Smooth muscle cell (in vitro differentiated cells): ENCODE measurements at regions not wholly inside any gene's neighbourhood (a gene's known extent, or its start where the extent isn't known, plus 50 kb on each side); places are given as distances from the start of the nearest gene placed in this dataset.

Experiments used
- DNase-seq: peaks from one replicate; lab custom pipeline; 2025; ENCODE audit not compliant: unreplicated experiment; lab: John Stamatoyannopoulos, UW
- H2AFZ ChIP-seq: fragments of 200-600 bp; sonication (generic); 2 replicates; pipeline ENCODE4 v1.6.0; 2016; ENCODE audit warnings: antibody characterized with exemption, low read depth, mild to moderate bottlenecking
- H3F3A ChIP-seq: fragments of 200-600 bp; sonication (generic); 2 replicates; pipeline ENCODE4 v1.6.0; 2017; ENCODE audit warnings: antibody characterized with exemption, low read depth
- H3K27ac ChIP-seq: fragments of 200-600 bp; sonication (generic); 2 replicates; pipeline ENCODE4 v1.5.1; 2016; ENCODE audit warnings: low read depth, mild to moderate bottlenecking
- H3K27me3 ChIP-seq: fragments of 200-600 bp; sonication (generic); 2 replicates; pipeline ENCODE4 v1.6.1; 2016; ENCODE audit warnings: low read depth, mild to moderate bottlenecking
- H3K36me3 ChIP-seq: fragments of 200-600 bp; sonication (generic); 2 replicates; pipeline ENCODE4 v1.5.1; 2016; ENCODE audit warnings: low read depth
- H3K4me1 ChIP-seq: fragments of 200-600 bp; sonication (generic); 2 replicates; pipeline ENCODE4 v1.5.1; 2016; ENCODE audit warnings: low read depth
- H3K4me2 ChIP-seq: fragments of 200-600 bp; sonication (generic); 2 replicates; pipeline ENCODE4 v1.6.0; 2016; ENCODE audit warnings: mild to moderate bottlenecking
- H3K4me3 ChIP-seq: fragments of 200-600 bp; sonication (generic); 2 replicates; pipeline ENCODE4 v1.5.1; 2016; ENCODE audit warnings: mild to moderate bottlenecking
- H3K79me2 ChIP-seq: fragments of 200-600 bp; sonication (generic); 2 replicates; pipeline ENCODE4 v1.6.0; 2016; ENCODE audit warnings: low read depth, mild to moderate bottlenecking
- H3K9ac ChIP-seq: fragments of 200-600 bp; sonication (generic); 2 replicates; pipeline ENCODE4 v1.6.0; 2016; ENCODE audit warnings: low read depth
- H3K9me3 ChIP-seq: fragments of 200-600 bp; sonication (generic); replicated peaks from 2 replicates; pipeline ENCODE4 v1.5.1; 2016; ENCODE audit warnings: low read depth
- H4K20me1 ChIP-seq: fragments of 200-600 bp; sonication (generic); 2 replicates; pipeline ENCODE4 v1.6.0; 2016; ENCODE audit warnings: low read depth
- WGBS: methylation state at CpG from one replicate; pipeline ENCODE4 v1.1.7; 2016; ENCODE audit warnings: low lambda C conversion rate; 5-methylcytosine and 5-hydroxymethylcytosine counted together
- TF ChIP-seq, protein P1 (sequence below): fragments of 200-600 bp; sonication (generic); IDR thresholded peaks from 2 replicates; pipeline ENCODE4 v1.5.1; 2017; ENCODE audit warnings: borderline replicate concordance, mild to moderate bottlenecking, antibody characterized with exemption; ENCODE audit not compliant: insufficient read depth, poor library complexity, severe bottlenecking

DNA sequence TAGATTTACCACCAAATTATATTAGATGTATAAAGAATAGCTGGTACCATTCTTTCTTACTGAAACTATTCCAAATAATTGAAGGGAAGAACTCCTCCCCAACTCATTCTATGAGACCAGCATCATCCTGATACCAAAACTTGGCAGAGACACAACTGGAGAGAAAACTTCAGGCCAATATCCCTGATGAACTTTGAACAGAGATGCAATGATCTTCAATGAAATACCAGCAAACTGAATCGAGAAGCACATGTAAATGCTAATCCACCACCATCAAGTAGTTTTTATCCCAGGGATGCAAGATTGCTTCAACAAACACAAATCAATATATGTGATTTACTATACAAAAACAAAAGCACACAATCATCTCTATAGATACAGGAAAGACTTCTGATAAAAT is 329.8 kb downstream of the RDH14 start:
- no peak overlapping the region for H3K27ac ChIP-seq
- no peaks in the 10 kb centered on the region for H3K4me1 ChIP-seq
- H3K36me3 ChIP-seq = no peaks in the 10 kb centered on the region
- H3K9ac ChIP-seq = no peak overlapping the region
- H2AFZ ChIP-seq = no peak overlapping the region
- H3F3A ChIP-seq = no peaks in the 10 kb centered on the region
- WGBS = 77% methylated on average over 1 of the region's 1 CpG
- no peak overlapping the region for H3K4me2 ChIP-seq
- no peaks in the 10 kb centered on the region for H3K9me3 ChIP-seq
- H3K79me2 ChIP-seq = no peaks in the 10 kb centered on the region
- no peaks in the 10 kb centered on the region for H4K20me1 ChIP-seq
- no peaks in the 10 kb centered on the region for H3K27me3 ChIP-seq
- TF ChIP-seq, protein P1, sequence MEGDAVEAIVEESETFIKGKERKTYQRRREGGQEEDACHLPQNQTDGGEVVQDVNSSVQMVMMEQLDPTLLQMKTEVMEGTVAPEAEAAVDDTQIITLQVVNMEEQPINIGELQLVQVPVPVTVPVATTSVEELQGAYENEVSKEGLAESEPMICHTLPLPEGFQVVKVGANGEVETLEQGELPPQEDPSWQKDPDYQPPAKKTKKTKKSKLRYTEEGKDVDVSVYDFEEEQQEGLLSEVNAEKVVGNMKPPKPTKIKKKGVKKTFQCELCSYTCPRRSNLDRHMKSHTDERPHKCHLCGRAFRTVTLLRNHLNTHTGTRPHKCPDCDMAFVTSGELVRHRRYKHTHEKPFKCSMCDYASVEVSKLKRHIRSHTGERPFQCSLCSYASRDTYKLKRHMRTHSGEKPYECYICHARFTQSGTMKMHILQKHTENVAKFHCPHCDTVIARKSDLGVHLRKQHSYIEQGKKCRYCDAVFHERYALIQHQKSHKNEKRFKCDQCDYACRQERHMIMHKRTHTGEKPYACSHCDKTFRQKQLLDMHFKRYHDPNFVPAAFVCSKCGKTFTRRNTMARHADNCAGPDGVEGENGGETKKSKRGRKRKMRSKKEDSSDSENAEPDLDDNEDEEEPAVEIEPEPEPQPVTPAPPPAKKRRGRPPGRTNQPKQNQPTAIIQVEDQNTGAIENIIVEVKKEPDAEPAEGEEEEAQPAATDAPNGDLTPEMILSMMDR = no peak
- no peak overlapping the region for H3K4me3 ChIP-seq
- no peak for DNase-seq

- Histone ChIP-seq H3K27me3 (no peaks in the 10 kb centered on the region), H4K20me1 (no peaks in the 10 kb centered on the region), H3K9me3 (no peaks in the 10 kb centered on the region), H3K79me2 (no peaks in the 10 kb centered on the region), H3K9ac (no peak overlapping the region), H3K36me3 (no peaks in the 10 kb centered on the region), H3K4me2 (no peak overlapping the region), H3K27ac (no peak overlapping the region), H3K4me3 (no peak overlapping the region), H3K4me1 (no peaks in the 10 kb centered on the region), H2AFZ (no peak overlapping the region), H3F3A (no peaks in the 10 kb centered on the region)
- TF ChIP-seq, protein P1 = no peak
- no peak for DNase-seq
- 4% methylated on average over 1 of the region's 1 CpG for WGBS
Observed at GRCh38 chr2:18219676-18220075, 340.8 kb downstream of the RDH14 start.

DNA sequence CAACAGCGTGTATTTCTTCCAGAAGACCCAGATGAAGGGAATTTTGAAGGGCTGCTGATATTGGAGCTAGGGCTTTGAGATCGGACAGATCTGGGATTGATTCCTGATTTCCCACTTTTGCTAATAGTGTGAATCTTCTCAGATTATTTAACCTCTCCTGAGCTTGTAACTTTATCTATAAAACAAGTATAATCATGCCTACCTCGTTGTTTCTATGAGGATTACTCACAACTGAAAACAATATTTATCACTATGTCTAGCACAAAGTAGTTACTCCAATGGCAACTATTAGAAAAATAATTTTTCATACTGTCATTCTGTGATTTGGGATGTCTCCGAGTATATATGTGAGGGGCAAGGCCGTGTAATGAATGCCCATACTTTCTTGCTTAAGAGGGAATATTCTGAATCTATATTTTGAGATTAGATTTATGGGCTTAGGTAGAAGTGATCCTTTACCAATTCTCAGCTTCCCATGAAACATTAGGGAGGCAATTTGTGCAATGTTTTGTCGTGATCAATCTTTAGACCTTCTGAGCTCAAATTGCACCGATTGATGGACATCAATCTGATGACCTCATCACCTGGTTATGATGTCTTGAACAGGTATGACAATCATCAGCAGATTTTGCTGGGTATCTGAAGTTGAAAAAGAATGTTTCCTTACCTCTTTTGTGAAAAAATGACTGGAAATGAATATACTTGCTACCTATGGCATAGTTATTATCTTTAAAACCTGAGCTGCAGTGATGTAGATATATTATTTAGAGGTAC is 339.9 kb downstream of the KCNS3 start:
- no peak for DNase-seq
- 85% methylated on average over 7 of the region's 7 CpGs for WGBS
- Histone ChIP-seq H3K4me3 (no peak overlapping the region), H3K9ac (no peak overlapping the region), H3K27me3 (no peaks in the 10 kb centered on the region), H3K79me2 (no peaks in the 10 kb centered on the region), H3K36me3 (no peaks in the 10 kb centered on the region), H3K9me3 (no peaks in the 10 kb centered on the region), H2AFZ (no peak overlapping the region), H3F3A (no peaks in the 10 kb centered on the region), H3K4me1 (no peaks in the 10 kb centered on the region), H4K20me1 (no peaks in the 10 kb centered on the region), H3K4me2 (no peak overlapping the region), H3K27ac (no peak overlapping the region)
- TF ChIP-seq, protein P1 = no peak

GRCh38 chr2:18214936-18215335 is 336.5 kb downstream of the KCNS3 start:
- H3F3A ChIP-seq = no peaks in the 10 kb centered on the region
- no peaks in the 10 kb centered on the region for H3K9me3 ChIP-seq
- no peaks in the 10 kb centered on the region for H3K79me2 ChIP-seq
- H3K36me3 ChIP-seq = no peaks in the 10 kb centered on the region
- no peak overlapping the region for H3K27ac ChIP-seq
- 85% methylated on average over 2 of the region's 2 CpGs for WGBS
- H3K4me2 ChIP-seq = no peak overlapping the region
- no peak overlapping the region for H3K9ac ChIP-seq
- no peaks in the 10 kb centered on the region for H3K4me1 ChIP-seq
- no peak overlapping the region for H3K4me3 ChIP-seq
- no peak for DNase-seq
- TF ChIP-seq, protein P1 = no peak
- no peaks in the 10 kb centered on the region for H3K27me3 ChIP-seq
- no peaks in the 10 kb centered on the region for H4K20me1 ChIP-seq
- H2AFZ ChIP-seq = no peak overlapping the region
